GM18507 (cell line): ENCODE measurements at regions not wholly inside any gene's neighbourhood (a gene's known extent, or its start where the extent isn't known, plus 50 kb on each side); places are given as distances from the start of the nearest gene placed in this dataset.

Experiments used
- DNase-seq: peaks from one replicate; pipeline ENCODE4 v3.0.0; 2011; ENCODE audit warnings: low read depth; ENCODE audit not compliant: insufficient read length; ENCODE audit errors: extremely low spot score
- FAIRE-seq: peaks from 2 replicates; lab custom pipeline; 2011; peaks lifted over from hg19 to GRCh38; lab: Jason Lieb, UNC

- DNase-seq (no peak), FAIRE-seq (no peak)
Measured at GRCh38 chr5:23026252-23027170, 173.4 kb upstream of the CDH12 start.

DNA sequence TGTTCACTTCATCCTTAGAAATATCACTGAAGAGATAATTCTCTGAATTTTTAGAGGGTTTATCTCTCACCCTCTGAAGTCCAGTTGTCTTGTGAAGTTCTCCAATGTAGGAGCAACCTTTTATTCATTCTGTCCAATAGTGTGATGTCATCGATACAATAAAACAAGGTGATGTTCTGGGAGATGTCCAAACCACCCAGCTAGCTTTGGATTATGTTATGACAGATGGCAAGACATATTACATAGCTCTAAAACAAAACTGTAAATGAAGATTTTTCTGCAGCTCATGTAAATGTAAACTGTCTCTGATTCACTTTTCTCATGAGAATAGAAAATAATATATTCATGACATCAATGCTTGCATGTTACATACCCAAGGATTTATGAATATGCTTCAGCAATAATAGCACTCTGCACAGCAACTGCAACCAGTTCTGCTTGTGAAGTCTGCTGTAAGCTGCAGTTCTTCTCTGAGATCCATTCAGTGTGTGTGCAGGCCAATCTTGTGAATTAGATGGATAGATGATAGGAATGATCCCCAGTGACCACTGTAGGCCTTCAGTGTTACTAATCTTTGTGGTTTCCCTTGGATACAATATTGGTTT, 172.6 kb upstream of the CDH12 start:
- FAIRE-seq = no peak
- DNase-seq = no peak

- FAIRE-seq (no peak), DNase-seq (no peak)
Measured at GRCh38 chr5:23024470-23024869, 171.3 kb upstream of the CDH12 start.

- FAIRE-seq (no peak), DNase-seq (no peak)
Measured at GRCh38 chr5:23014825-23015224, 161.7 kb upstream of the CDH12 start.

- DNase-seq = no peak
- FAIRE-seq = no peak
Measured at GRCh38 chr5:23014266-23014665, 161.1 kb upstream of the CDH12 start.

DNA sequence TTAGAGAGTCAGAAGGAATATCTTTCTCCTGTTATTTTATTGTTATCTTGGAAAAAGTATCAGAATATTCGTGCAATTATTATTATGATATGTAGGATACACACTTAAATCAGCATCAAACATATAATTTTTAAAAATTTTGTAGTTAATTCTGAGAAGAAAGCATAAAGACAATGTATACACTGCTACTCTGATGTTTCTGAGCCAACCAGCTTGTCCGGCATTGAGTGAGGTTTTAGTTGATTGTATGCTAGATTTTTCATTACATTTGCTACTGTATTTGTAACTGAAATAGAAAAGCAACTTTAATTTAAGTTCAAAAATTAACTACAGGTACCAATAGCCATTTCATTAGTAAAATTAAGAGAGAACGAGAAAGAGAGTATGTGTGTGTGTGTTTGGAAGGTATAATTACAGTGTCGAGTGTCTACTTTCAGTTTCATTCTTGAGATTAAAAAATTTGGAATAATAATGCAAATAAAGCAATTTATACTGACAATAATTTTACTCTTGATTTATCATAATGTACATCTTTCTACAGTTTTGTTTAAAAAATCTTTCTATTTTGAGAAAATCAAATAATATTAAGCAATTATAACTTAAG, 160.4 kb upstream of the CDH12 start:
- DNase-seq (no peak), FAIRE-seq (no peak)

- no peak for FAIRE-seq
- no peak for DNase-seq
Measured at GRCh38 chr5:23012842-23013241, 159.7 kb upstream of the CDH12 start.

- DNase-seq (no peak), FAIRE-seq (no peak)
Measured at GRCh38 chr5:23007762-23008161, 154.6 kb upstream of the CDH12 start.

- no peak for FAIRE-seq
Measured at GRCh38 chr5:23007236-23007635, 154.1 kb upstream of the CDH12 start.

GRCh38 chr5:23001120-23001519, 148.0 kb upstream of the CDH12 start:
- no peak for DNase-seq
- no peak for FAIRE-seq

More at GRCh38 chr5:23007236-23007635, 154.1 kb upstream of the CDH12 start:
- no peak for DNase-seq

GRCh38 chr5:22998774-22999173, 145.6 kb upstream of the CDH12 start:
- no peak for FAIRE-seq

DNA sequence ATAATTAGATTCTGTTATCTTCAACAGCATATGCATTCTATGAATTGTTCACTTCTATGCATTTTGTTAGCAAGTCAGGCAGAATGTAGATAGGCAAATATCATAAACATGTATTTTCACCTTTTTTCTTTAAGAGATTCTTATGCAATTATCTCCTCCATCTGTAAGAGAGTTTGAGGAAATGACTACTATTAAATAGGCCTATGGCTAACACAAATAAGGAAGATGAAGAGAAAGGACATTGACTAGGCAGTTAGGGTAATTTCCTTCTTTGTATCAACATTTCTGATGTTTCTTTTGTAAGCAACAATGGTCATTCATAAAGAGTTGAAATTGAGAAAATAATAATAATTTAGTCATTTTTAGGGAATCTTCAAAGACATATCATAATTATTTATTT, 145.2 kb upstream of the CDH12 start:
- no peak for DNase-seq
- FAIRE-seq = no peak

More at GRCh38 chr5:22998774-22999173, 145.6 kb upstream of the CDH12 start:
- no peak for DNase-seq

DNA sequence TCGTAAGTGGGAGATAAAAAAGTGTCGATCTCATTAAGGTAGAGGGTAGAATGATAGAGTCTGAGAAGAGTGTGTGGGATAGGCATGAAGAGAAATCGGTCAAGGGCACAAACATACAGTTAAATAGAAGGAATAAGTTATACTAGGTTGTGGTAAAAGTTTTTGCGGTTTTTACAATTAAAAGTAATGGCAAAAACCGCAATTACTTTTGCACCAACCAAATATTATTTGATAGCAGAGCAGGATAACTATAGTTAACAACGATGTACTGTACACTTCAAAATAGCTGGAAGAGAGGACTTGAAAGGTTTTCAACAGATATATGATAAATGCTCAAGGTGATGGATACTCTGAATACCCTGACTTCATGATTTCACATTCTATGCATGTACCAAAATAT, 135.8 kb upstream of the CDH12 start:
- DNase-seq (no peak), FAIRE-seq (no peak)

DNA sequence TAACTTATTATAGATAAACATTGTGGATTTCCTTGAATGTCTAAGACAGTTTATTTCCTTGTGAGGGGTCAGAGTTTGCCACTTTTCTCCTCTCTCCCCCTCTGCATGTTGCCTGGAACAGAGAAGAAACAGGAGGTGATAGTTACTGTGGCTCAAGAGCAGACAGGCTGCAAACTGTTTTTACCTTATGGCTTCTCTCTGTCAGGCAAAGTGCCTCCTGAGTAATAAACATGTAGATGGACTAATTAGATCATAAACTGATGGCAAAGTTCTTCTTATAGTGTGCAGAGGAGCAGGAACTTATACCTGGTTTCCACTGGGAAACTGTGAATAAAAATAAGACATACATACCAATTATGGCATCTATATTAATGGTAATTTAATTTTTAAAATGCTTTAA, 133.1 kb upstream of the CDH12 start:
- DNase-seq = no peak
- FAIRE-seq = no peak

DNA sequence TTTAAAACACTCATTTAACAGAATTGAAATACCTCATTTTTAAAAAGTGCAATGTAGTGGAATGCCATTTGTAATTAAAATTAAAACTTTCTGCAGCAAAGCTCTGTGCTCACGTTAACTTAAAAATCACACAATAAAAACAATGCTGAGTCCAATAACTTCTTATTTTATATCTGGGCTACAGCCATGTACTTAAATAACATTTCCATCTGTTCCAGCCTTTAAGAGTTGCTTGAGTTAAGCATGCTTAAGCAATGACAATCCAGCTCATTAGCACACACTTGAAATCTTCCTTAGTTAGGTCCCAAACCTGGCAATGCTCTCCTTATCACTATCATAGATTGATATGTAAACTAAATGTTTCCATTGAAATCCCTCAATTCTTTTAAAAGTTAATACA, 132.3 kb upstream of the CDH12 start:
- FAIRE-seq (no peak), DNase-seq (no peak)

DNA sequence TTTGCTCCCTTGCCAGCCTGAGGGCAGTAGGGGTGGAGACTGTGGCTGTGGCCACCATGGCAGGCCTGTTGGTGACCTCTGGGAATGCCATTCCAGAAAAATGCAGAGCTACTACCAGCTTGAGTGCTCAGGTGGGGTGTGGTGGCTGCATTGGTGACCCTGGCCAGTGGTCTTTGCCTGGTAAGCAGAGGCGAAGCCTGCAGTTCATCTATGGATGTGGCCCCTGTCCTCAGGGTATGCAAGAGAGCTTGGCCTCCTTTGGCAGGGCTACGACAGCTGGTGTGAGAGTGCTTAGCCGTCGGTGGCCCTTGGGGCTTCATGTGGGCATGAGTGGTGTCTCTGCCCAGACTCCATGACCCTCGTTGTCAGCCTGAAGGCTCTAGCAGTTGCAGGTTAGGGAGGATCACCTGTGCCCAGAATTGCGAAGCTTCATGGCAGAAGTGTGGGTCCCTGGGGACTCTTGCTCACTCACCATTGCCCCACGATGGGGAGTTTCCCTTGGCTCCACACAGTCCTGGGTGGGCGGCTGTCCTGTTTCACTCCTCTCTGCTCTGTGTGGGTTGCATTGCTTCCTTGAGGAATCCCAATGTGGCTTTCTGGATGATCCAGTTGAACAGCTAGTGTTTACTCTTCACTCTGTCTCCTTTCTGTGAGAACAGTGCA, 117.9 kb upstream of the CDH12 start:
- DNase-seq = no peak
- FAIRE-seq = no peak

DNA sequence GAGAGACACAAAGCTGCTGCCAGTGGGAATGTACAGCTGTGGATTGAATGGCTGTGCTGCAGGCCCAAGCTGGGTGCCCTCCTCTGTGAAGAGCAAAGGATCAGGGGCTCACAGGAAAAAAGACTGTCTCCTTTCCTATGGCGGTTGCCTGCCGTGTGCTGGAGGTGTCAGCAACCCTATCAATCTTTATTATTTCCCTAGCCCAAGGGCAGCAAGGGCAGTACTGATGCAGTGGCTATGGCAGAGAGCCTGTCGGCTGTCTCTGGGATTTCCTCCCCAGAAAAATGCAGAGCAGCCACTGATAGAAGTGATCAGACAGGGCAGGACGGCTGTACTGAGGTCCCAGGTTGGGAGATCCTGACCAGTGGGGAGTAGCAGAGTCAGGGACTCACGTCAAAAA, 117.3 kb upstream of the CDH12 start:
- DNase-seq (no peak), FAIRE-seq (no peak)

DNA sequence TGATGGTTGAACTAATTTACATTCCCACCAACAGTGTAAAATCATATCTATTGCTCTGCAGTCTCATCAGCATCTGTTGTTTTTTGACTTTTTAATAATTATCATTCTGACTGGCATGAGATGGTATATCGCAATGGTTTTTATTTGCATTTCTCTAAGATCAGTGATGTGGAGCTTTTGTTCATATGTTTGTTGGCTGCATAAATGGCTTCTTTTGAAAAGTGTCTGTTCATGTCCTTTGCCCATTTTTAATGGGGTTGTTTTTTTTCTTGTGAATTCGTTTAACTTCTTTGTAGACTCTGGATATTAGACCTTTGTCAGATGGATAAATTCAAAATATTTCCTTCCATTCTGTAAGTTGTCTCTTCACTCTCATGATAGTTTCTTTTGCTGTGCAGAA, 115.2 kb upstream of the CDH12 start:
- no peak for FAIRE-seq
- DNase-seq = no peak

- no peak for DNase-seq
- FAIRE-seq = peak; percentile 36
Measured at GRCh38 chr5:22965960-22966359, 112.8 kb upstream of the CDH12 start.

GRCh38 chr5:22964632-22965031, 111.5 kb upstream of the CDH12 start:
- FAIRE-seq = no peak

More at GRCh38 chr5:22964632-22965031, 111.5 kb upstream of the CDH12 start:
- no peak for DNase-seq
